ENCODE measurements at regions not wholly inside any gene's neighbourhood (a gene's known extent, or its start where the extent isn't known, plus 50 kb on each side); places are given as distances from the start of the nearest gene placed in this dataset.
A peak's percentile ranks its signal among the peaks of the same experiment; 100 is the strongest.

GRCh38 chr5:74198156-74198555, 442.4 kb downstream of the ENC1 start:
- Mint-ChIP-seq H3K9me3 (peaks cover 0 to 2% of the 10 kb centered on the region in 2 donors), H3K4me3 (no peak overlapping the region), H3K36me3 (no peaks in the 10 kb centered on the region), H3K27ac (no peak overlapping the region), H3K4me1 (peaks cover 10 to 17% of the 10 kb centered on the region in 2 donors), H3K27me3 (peaks cover 0 to 11% of the 10 kb centered on the region in 2 donors)
- DNase-seq (no peak), ATAC-seq (replicated peaks) (no peak)

- peaks cover 4 to 14% of the 10 kb centered on the region in 2 donors for H3K27me3 Mint-ChIP-seq
- H3K36me3 Mint-ChIP-seq = no peaks in the 10 kb centered on the region
- DNase-seq (no peak), ATAC-seq (replicated peaks) (peak; percentile 63 to 73)
- peaks cover 0 to 2% of the 10 kb centered on the region in 2 donors for H3K9me3 Mint-ChIP-seq
- H3K4me3 Mint-ChIP-seq = no peak overlapping the region
- peaks cover 8% of the 10 kb centered on the region in 2 donors for H3K4me1 Mint-ChIP-seq
- H3K27ac Mint-ChIP-seq = no peak overlapping the region
Measured at GRCh38 chr5:74196233-74196632, 444.3 kb downstream of the ENC1 start.

GRCh38 chr5:74194196-74194595, 446.3 kb downstream of the ENC1 start:
- Mint-ChIP-seq H3K27ac (no peak overlapping the region), H3K9me3 (peaks cover 0 to 2% of the 10 kb centered on the region in 2 donors), H3K27me3 (peaks cover 4 to 19% of the 10 kb centered on the region in 2 donors), H3K4me1 (peaks cover 7% of the 10 kb centered on the region in 2 donors), H3K36me3 (no peaks in the 10 kb centered on the region), H3K4me3 (no peak overlapping the region)
- ATAC-seq (replicated peaks) (no peak), DNase-seq (no peak)

DNA sequence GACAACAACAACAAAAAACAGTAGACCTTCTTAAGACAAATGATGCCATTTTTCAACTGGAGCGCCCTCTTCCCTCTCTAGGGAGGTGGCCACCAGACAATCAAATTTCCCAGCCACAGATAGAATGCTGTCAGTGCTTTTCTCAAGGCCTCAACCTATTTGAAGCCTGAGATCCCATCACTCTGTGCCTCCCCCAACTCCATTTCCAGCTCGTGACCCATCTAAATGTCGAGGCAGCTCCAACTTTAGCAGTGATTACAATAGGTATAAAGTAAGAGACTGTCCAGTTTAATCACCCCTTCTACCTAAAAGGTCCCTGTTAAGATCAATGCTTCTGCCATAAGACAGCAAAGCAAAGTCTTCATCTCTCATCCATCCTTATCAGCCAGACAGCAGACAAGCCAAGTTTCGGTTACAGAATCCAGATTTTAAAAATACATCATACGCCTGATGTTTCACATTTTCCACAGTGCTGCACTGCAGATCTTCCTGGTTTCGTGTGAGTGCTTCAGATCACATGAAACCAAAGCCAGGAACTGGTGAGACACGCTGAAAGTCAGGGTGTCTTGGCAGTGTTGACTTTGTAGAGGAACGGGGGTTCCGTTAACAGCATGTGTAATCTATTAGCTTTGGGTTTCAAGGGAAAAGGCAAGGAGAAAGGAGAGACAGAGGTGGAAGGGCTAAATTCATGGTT, 447.8 kb downstream of the ENC1 start:
- DNase-seq = no peak
- H3K4me1 Mint-ChIP-seq = peaks cover 7% of the 10 kb centered on the region in 2 donors
- peak in 1 of 2 donors; percentile 46 for ATAC-seq (replicated peaks)
- H3K36me3 Mint-ChIP-seq = no peaks in the 10 kb centered on the region
- H3K9me3 Mint-ChIP-seq = peaks cover 6% of the 10 kb centered on the region in 2 donors
- no peak overlapping the region for H3K4me3 Mint-ChIP-seq
- H3K27me3 Mint-ChIP-seq = peaks cover 4 to 19% of the 10 kb centered on the region in 2 donors
- no peak overlapping the region for H3K27ac Mint-ChIP-seq

DNA sequence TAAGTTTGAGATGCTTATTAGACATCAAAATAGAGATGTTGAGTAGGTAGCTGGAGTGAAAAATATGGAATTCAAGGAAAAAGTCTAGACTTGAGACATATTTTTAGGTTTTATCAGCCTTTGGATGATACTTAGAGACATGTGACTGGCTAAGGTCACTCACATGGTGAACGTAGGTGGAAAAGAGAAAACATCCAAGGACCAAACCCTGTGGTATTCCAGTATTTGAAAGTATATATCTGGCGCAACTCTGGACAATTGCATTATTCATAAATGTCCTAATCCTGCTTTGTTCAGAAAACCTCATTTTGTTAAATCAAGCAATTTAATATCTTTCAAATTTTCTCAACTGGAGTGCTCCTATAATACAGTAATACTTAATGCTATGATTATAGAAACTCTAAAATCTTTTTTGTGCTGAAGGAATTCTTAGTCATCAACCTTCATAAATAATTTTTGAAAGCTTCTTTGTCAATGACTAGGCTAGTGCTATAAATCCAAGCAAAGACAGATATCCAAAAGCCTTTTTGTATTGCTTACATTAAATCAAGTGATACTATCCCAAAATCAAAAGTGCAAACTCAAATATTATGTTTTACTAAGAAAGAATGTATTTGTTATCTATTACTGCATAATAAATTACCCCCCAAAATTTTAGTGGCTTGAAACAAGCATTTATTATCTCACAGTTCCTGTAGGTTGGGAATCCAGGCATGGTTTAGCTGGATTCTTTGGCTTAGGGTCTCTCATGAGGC, 452.0 kb downstream of the ENC1 start:
- Mint-ChIP-seq H3K36me3 (no peaks in the 10 kb centered on the region), H3K9me3 (peaks cover 5 to 9% of the 10 kb centered on the region in 2 donors), H3K27me3 (peaks cover 4 to 12% of the 10 kb centered on the region in 2 donors), H3K4me1 (peaks cover 0 to 5% of the 10 kb centered on the region in 2 donors), H3K4me3 (no peak overlapping the region), H3K27ac (no peak overlapping the region)
- ATAC-seq (replicated peaks) = no peak
- no peak for DNase-seq

DNA sequence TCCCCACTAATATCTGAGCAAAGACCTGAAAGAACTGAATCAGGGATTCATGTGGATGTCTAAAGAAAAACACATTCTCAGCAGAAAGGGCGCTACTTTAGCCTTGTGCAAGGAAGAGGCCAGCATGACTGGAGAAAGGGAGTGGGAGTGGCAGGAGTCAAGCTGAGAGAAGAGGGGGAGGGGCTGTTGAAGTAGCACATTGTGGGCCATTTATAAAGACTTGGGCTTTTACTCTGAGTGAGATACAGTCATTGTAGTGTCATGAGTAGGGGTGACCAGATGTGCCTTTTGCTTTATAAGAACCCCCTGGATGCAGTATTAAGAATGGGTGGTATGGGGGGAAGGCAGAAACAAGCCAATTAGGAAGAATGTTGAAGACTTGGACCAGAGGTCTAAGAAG, 452.8 kb downstream of the ENC1 start:
- H3K9me3 Mint-ChIP-seq = peaks cover 5 to 9% of the 10 kb centered on the region in 2 donors
- DNase-seq (no peak), ATAC-seq (replicated peaks) (no peak)
- peaks cover 4 to 8% of the 10 kb centered on the region in 2 donors for H3K27me3 Mint-ChIP-seq
- H3K27ac Mint-ChIP-seq = no peak overlapping the region
- H3K36me3 Mint-ChIP-seq = no peaks in the 10 kb centered on the region
- no peak overlapping the region for H3K4me3 Mint-ChIP-seq
- H3K4me1 Mint-ChIP-seq = peaks cover 0 to 2% of the 10 kb centered on the region in 2 donors

DNA sequence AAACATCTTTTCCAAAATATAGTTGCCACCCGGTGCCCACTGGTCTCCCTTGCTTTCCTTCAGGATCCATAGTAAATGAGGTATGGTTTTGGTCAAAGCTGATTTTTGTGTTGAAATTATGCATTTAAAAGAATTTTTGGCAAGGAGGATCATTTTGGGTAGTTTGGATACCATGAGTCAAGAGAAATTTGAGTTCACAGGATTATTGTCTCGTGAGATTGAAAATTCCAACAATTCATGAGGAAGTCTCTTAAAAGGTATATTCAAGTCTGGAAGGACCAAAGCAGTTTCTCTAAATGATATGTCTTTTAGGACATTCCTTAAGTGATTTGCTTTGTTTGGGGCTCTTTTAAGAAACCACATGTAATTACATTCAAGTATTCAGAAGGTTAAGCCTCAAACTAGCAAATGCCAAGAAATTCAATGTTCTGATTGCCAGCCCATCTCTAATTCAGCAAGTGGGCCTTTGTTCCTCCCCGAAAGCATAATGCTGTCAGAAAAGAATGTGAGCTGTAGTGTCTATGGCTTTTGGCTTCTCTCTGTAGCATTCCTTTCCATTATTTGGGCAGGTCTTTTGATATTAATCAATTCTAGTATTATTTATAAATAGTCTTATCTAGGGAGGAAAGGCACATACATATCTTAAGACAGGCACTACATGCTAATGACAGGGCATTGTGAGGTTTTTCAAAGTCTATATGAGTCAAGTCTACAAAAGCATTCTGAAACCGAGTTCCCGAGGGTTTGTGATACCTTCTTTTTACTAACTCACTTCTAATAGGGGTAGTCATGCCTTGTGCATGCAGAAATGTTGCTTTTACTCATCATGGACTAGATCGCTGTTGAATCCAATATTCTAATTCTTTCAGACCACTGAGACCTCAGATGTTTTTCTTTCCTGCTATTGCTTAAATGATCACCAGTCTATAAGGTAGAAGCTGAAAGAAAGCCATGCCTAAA, 453.9 kb downstream of the ENC1 start:
- peaks cover 0 to 5% of the 10 kb centered on the region in 2 donors for H3K27me3 Mint-ChIP-seq
- ATAC-seq (replicated peaks) = no peak
- H3K4me3 Mint-ChIP-seq = no peak overlapping the region
- no peak for DNase-seq
- H3K27ac Mint-ChIP-seq = no peak overlapping the region
- no peaks in the 10 kb centered on the region for H3K4me1 Mint-ChIP-seq
- H3K9me3 Mint-ChIP-seq = peaks cover 5 to 9% of the 10 kb centered on the region in 2 donors
- no peaks in the 10 kb centered on the region for H3K36me3 Mint-ChIP-seq

DNA sequence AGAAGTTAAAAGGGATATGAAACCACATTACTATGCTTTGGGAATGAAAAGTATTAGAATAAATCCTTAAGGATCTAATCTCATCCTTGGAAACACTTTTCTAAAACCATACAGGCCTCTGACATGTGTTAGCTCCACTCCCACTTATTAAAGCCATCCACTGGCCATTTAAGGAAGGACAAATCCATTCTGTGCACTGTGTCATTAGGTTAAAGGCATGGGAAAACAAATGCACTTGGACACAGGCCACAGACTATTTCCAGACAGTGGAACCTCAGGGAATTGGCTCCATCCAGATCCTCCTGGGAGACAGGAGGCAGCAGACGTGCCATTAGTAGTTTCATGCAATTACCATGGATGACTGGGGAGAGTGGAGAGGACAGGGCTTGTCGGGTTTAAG, 454.9 kb downstream of the ENC1 start:
- H3K27ac Mint-ChIP-seq = no peak overlapping the region
- ATAC-seq (replicated peaks) = no peak
- H3K4me1 Mint-ChIP-seq = no peaks in the 10 kb centered on the region
- peaks cover 0 to 2% of the 10 kb centered on the region in 2 donors for H3K27me3 Mint-ChIP-seq
- H3K4me3 Mint-ChIP-seq = no peak overlapping the region
- no peaks in the 10 kb centered on the region for H3K36me3 Mint-ChIP-seq
- peaks cover 5 to 9% of the 10 kb centered on the region in 2 donors for H3K9me3 Mint-ChIP-seq
- DNase-seq = no peak

DNA sequence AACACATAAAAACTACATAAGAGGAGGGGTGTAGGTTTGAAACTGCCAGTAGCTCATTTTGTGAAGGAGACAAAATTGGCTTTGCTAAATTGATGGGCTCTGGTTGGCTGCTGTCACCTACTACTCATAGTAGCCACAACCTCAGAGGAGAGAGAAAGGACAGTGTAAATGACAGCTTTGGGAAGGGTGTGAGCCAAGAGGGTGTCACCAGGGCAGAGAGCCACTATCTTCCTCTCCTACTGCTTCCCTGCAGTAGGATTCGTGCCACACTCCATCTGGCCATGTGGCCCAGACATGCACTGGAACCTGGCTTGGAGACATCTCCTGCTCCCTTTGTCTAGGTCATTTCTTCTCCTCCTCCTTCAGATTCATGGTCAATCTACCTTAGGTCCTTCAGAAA, 455.9 kb downstream of the ENC1 start:
- Mint-ChIP-seq H3K27ac (no peak overlapping the region), H3K4me3 (no peak overlapping the region), H3K4me1 (no peaks in the 10 kb centered on the region), H3K27me3 (no peaks in the 10 kb centered on the region), H3K36me3 (no peaks in the 10 kb centered on the region), H3K9me3 (peaks cover 5 to 9% of the 10 kb centered on the region in 2 donors)
- no peak for DNase-seq
- ATAC-seq (replicated peaks) = no peak

DNA sequence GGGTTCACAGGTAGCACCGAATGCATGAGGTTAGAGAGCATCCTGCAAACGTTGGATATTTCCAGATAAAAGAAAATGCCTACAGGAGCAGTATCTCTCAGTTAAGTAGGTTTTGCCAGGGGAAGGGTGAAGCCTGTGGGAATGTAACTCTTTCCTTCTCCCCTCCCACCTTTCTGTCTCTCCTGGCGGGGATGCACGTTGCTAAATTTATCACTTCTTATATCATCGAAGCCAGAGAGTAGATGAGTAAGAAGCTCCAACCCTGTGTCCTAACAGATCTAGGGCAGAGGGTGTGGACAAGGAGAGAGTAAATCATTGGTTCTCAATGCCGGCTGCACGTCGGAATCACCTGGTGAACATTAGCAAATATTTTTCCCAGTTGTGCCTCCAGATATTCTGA, 457.5 kb downstream of the ENC1 start:
- Mint-ChIP-seq H3K4me3 (no peak overlapping the region), H3K27me3 (no peaks in the 10 kb centered on the region), H3K9me3 (peaks cover 2 to 6% of the 10 kb centered on the region in 2 donors), H3K36me3 (no peaks in the 10 kb centered on the region), H3K4me1 (no peaks in the 10 kb centered on the region), H3K27ac (no peak overlapping the region)
- ATAC-seq (replicated peaks) = no peak
- no peak for DNase-seq

- no peak overlapping the region for H3K27ac Mint-ChIP-seq
- ATAC-seq (replicated peaks) (no peak), DNase-seq (no peak)
- no peaks in the 10 kb centered on the region for H3K4me1 Mint-ChIP-seq
- H3K4me3 Mint-ChIP-seq = no peak overlapping the region
- no peaks in the 10 kb centered on the region for H3K36me3 Mint-ChIP-seq
- H3K27me3 Mint-ChIP-seq = no peaks in the 10 kb centered on the region
- H3K9me3 Mint-ChIP-seq = peaks cover 0 to 1% of the 10 kb centered on the region in 2 donors
Measured at GRCh38 chr5:74182603-74183002, 457.9 kb downstream of the ENC1 start.

- H3K4me1 Mint-ChIP-seq = no peaks in the 10 kb centered on the region
- peaks cover 0 to 7% of the 10 kb centered on the region in 2 donors for H3K27me3 Mint-ChIP-seq
- H3K9me3 Mint-ChIP-seq = no peaks in the 10 kb centered on the region
- H3K36me3 Mint-ChIP-seq = no peaks in the 10 kb centered on the region
- ATAC-seq (replicated peaks) (no peak), DNase-seq (no peak)
- no peak overlapping the region for H3K27ac Mint-ChIP-seq
- H3K4me3 Mint-ChIP-seq = no peak overlapping the region
Measured at GRCh38 chr5:74179701-74180100, 460.8 kb downstream of the ENC1 start.

GRCh38 chr5:74179179-74179578, 461.3 kb downstream of the ENC1 start:
- Mint-ChIP-seq H3K36me3 (no peaks in the 10 kb centered on the region), H3K4me3 (no peak overlapping the region), H3K27ac (no peak overlapping the region), H3K4me1 (no peaks in the 10 kb centered on the region), H3K9me3 (no peaks in the 10 kb centered on the region), H3K27me3 (peaks cover 0 to 8% of the 10 kb centered on the region in 2 donors)
- no peak for DNase-seq
- ATAC-seq (replicated peaks) = no peak

DNA sequence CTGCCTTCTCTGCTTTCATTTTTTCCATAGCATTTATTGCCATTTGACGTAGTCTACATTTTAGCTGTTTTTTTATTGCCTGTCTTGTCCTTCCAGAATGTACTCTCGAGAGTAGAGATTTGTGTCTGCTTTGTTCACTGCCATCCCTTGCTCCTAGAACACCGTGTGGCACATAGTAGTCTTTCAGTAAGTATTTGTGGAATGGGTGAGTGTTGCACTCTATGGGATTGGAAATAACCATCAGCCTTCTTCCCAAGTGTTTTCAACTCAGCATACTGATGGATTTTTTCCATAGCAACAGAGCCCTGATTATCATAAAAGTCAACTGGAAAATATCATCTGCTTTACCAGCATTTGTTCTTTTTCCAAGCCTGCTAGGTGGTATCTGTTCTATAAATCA, 462.6 kb downstream of the ENC1 start:
- Mint-ChIP-seq H3K36me3 (no peaks in the 10 kb centered on the region), H3K9me3 (no peaks in the 10 kb centered on the region), H3K27ac (no peak overlapping the region), H3K4me1 (no peaks in the 10 kb centered on the region), H3K4me3 (no peak overlapping the region), H3K27me3 (peaks cover 5 to 8% of the 10 kb centered on the region in 2 donors)
- DNase-seq = no peak
- ATAC-seq (replicated peaks) = no peak
